SK-N-SH (cell line): ENCODE measurements at regions not wholly inside any gene's neighbourhood (a gene's known extent, or its start where the extent isn't known, plus 50 kb on each side); places are given as distances from the start of the nearest gene placed in this dataset.

ENCODE experiments used
- CTCF ChIA-PET: fragments of 300-600, 350-600 bp; formaldehyde crosslinking; extraction: SDS; loops from one replicate; lab custom pipeline; 2021; lab: Yijun Ruan, JAX
- POLR2A ChIA-PET: fragments of 350-600 bp; sonication (Branson Sonifier 250); formaldehyde crosslinking; extraction: SDS; loops from one replicate; lab custom pipeline; 2020; ENCODE audit warnings: antibody characterized with exemption, inconsistent platforms; lab: Yijun Ruan, JAX
- DNase-seq: peaks from one replicate; pipeline ENCODE4 v3.0.0; 2012
- H2AFZ ChIP-seq: fragments of 200-600 bp; sonication (generic); 2 replicates; pipeline ENCODE4 v1.8.1; 2016; ENCODE audit warnings: antibody characterized with exemption, mild to moderate bottlenecking, low read depth
- H3F3A ChIP-seq: fragments of 200-600 bp; sonication (generic); replicated peaks from 2 replicates; pipeline ENCODE3; 2016; ENCODE audit warnings: antibody characterized with exemption, mild to moderate bottlenecking; ENCODE audit not compliant: insufficient read depth
- H3K27ac ChIP-seq, 2 experiments: fragments of 200-500 bp in 1 of 2; fragments of 200-600 bp in 1 of 2; sonication (Bioruptor generic) in 1 of 2; sonication (generic), shearing (Covaris generic) in 1 of 2; 2 replicates each; pipeline versions ENCODE4 v1.5.1 to v1.6.1; 2014 to 2016; ENCODE audit warnings: low read depth in 2 of 2, inconsistent platforms in 1 of 2, low read length in 1 of 2, mild to moderate bottlenecking in 1 of 2, mixed read lengths in 1 of 2
- H3K27me3 ChIP-seq: fragments of 200-600 bp; sonication (generic), shearing (Covaris generic); 2 replicates; pipeline ENCODE4 v1.6.1; 2016; ENCODE audit warnings: mixed run types; ENCODE audit not compliant: insufficient read depth
- H3K36me3 ChIP-seq, 2 experiments: fragments of 200-500 bp in 1 of 2; fragments of 200-600 bp in 1 of 2; sonication (Bioruptor generic) in 1 of 2; sonication (generic) in 1 of 2; replicated peaks in 1 of 2; 2 replicates each; pipeline versions ENCODE3 to v1.5.1; 2014 to 2016; ENCODE audit warnings: low read length in 1 of 2, mild to moderate bottlenecking in 1 of 2; ENCODE audit not compliant: insufficient read depth in 2 of 2, control insufficient read depth in 1 of 2
- H3K4me1 ChIP-seq, 2 experiments: fragments of 200-500 bp in 1 of 2; fragments of 200-600 bp in 1 of 2; sonication (Bioruptor generic) in 1 of 2; sonication (generic), shearing (Covaris generic) in 1 of 2; 2 replicates each; pipeline versions ENCODE4 v1.5.1 to v1.6.1; 2014 to 2016; ENCODE audit warnings: low read depth in 1 of 2, low read length in 1 of 2, mixed run types in 1 of 2; ENCODE audit not compliant: insufficient read depth in 2 of 2, control insufficient read depth in 1 of 2
- H3K4me2 ChIP-seq: fragments of 200-600 bp; sonication (generic), shearing (Covaris generic); 2 replicates; pipeline ENCODE4 v1.6.1; 2017; ENCODE audit warnings: mixed run types
- H3K4me3 ChIP-seq, 2 experiments: fragments of 200-500 bp in 1 of 2; fragments of 200-600 bp in 1 of 2; sonication (Bioruptor generic) in 1 of 2; sonication (generic), shearing (Covaris generic) in 1 of 2; 2 replicates each; pipeline versions ENCODE4 v1.5.1 to v1.8.1; 2014 to 2016; ENCODE audit warnings: low read depth in 2 of 2, inconsistent platforms in 1 of 2, low read length in 1 of 2, mild to moderate bottlenecking in 1 of 2, mixed read lengths in 1 of 2, moderate library complexity in 1 of 2
- H3K79me2 ChIP-seq: fragments of 200-600 bp; sonication (generic); 2 replicates; pipeline ENCODE4 v1.8.1; 2017; ENCODE audit warnings: mild to moderate bottlenecking; ENCODE audit not compliant: insufficient read depth
- H3K9ac ChIP-seq: fragments of 200-600 bp; sonication (generic); 2 replicates; pipeline ENCODE4 v1.6.1; 2017; ENCODE audit warnings: mixed run types
- H3K9me2 ChIP-seq: fragments of 200-600 bp; sonication (generic); 2 replicates; pipeline ENCODE4 v1.6.1; 2017; ENCODE audit warnings: mixed run types
- H3K9me3 ChIP-seq: fragments of 200-600 bp; sonication (generic); 2 replicates; pipeline ENCODE4 v1.6.1; 2017; ENCODE audit warnings: mixed run types, mild to moderate bottlenecking, moderate library complexity
- H4K20me1 ChIP-seq: fragments of 200-600 bp; sonication (generic); 2 replicates; pipeline ENCODE4 v1.6.1; 2017; ENCODE audit warnings: mild to moderate bottlenecking, mixed run types; ENCODE audit not compliant: insufficient read depth
- CHD2 ChIP-seq: fragments of 150-350 bp; IDR thresholded peaks from 2 replicates; pipeline ENCODE4 v1.6.1; 2018; ENCODE audit warnings: low read length; ENCODE audit not compliant: partially characterized antibody
- CTCF ChIP-seq: fragments of 200-600 bp; sonication (generic); IDR thresholded peaks from 2 replicates; pipeline ENCODE4 v1.6.1; 2017; ENCODE audit warnings: antibody characterized with exemption, mild to moderate bottlenecking, moderate library complexity
- ELF1 ChIP-seq: IDR thresholded peaks from 2 replicates; pipeline ENCODE4 v1.4.0; 2012
- GATA2 ChIP-seq: sonication (generic); formaldehyde crosslinking; IDR thresholded peaks from 2 replicates; pipeline ENCODE4 v1.5.0; 2020; ENCODE audit warnings: mild to moderate bottlenecking, missing genetic modification reagents
- IRF3 ChIP-seq: fragments of 150-350 bp; IDR thresholded peaks from 2 replicates; pipeline ENCODE4 v1.6.1; 2016; ENCODE audit warnings: mild to moderate bottlenecking, low read depth, low read length
- MAX ChIP-seq: IDR thresholded peaks from 2 replicates; pipeline ENCODE4 v1.4.0; 2012; ENCODE audit warnings: low read depth
- MXI1 ChIP-seq: IDR thresholded peaks from 2 replicates; pipeline ENCODE4 v1.6.1; 2012; ENCODE audit warnings: mild to moderate bottlenecking, low read depth, low read length, improper control_type of control experiment
- POLR2AphosphoS5 ChIP-seq: IDR thresholded peaks from 2 replicates; pipeline ENCODE4 v1.6.1; 2012; ENCODE audit warnings: low read depth, low read length
- RAD21 ChIP-seq: IDR thresholded peaks from 2 replicates; pipeline ENCODE4 v1.6.1; 2012; ENCODE audit warnings: mild to moderate bottlenecking, low read length
- RCOR1 ChIP-seq: fragments of 150-350 bp; IDR thresholded peaks from 2 replicates; pipeline ENCODE4 v1.6.1; 2017; ENCODE audit warnings: antibody characterized with exemption, low read length
- TAF1 ChIP-seq: IDR thresholded peaks from 2 replicates; pipeline ENCODE4 v1.6.1; 2012; ENCODE audit warnings: low read depth, mild to moderate bottlenecking, low read length, moderate library complexity, borderline replicate concordance
- TCF12 ChIP-seq: IDR thresholded peaks from 2 replicates; pipeline ENCODE4 v1.4.0; 2012
- TEAD4 ChIP-seq: IDR thresholded peaks from 2 replicates; pipeline ENCODE4 v1.4.0; 2012; ENCODE audit warnings: mild to moderate bottlenecking, borderline replicate concordance; ENCODE audit not compliant: insufficient read depth
- USF1 ChIP-seq: IDR thresholded peaks from 2 replicates; pipeline ENCODE4 v1.4.0; 2012; ENCODE audit warnings: low read depth, borderline replicate concordance
- WGBS: methylation state at CpG from one replicate; pipeline ENCODE4 v1.1.6; 2017; ENCODE audit warnings: low lambda C conversion rate; 5-methylcytosine and 5-hydroxymethylcytosine counted together

- TF ChIP-seq RCOR1, result no peak
- TF ChIP-seq MXI1, result no peak
- no peak for TF ChIP-seq POLR2AphosphoS5
- TF ChIP-seq RAD21, result no peak
- no peak for TF ChIP-seq USF1
Observed at GRCh38 chr12:125509195-125509594, 444.0 kb downstream of the AACS start (continued).

GRCh38 chr12:125512541-125513298, 447.5 kb downstream of the AACS start:
- H3K4me3 ChIP-seq, result no peak overlapping the region
- no peaks in the 10 kb centered on the region for H3F3A ChIP-seq
- H3K4me2 ChIP-seq, result no peak overlapping the region
- 6% methylated on average over 12 of the region's 12 CpGs for WGBS
- H3K27me3 ChIP-seq, result no peaks in the 10 kb centered on the region
- H3K9me2 ChIP-seq, result no peaks in the 10 kb centered on the region
- no peak overlapping the region for H3K27ac ChIP-seq
- no peaks in the 10 kb centered on the region for H3K79me2 ChIP-seq
- POLR2A ChIA-PET, result no interaction called here
- CTCF ChIA-PET, result no interaction called here
- H3K36me3 ChIP-seq, result no peaks in the 10 kb centered on the region
- H2AFZ ChIP-seq, result no peak overlapping the region
- no peak for DNase-seq
- H3K4me1 ChIP-seq, result no peaks in the 10 kb centered on the region
- TF ChIP-seq CHD2, result no peak
- no peak for TF ChIP-seq RAD21
- no peak for TF ChIP-seq ELF1
- TF ChIP-seq IRF3, result no peak
- TF ChIP-seq TEAD4, result no peak
- no peak for TF ChIP-seq TCF12
- no peaks in the 10 kb centered on the region for H4K20me1 ChIP-seq
- H3K9ac ChIP-seq, result no peak overlapping the region
- H3K9me3 ChIP-seq, result no peaks in the 10 kb centered on the region

- H4K20me1 ChIP-seq, result no peaks in the 10 kb centered on the region
- H3K79me2 ChIP-seq, result no peaks in the 10 kb centered on the region
- no peaks in the 10 kb centered on the region for H3K4me1 ChIP-seq
- no peaks in the 10 kb centered on the region for H3K9me3 ChIP-seq
- POLR2A ChIA-PET, result no interaction called here
- no peak overlapping the region for H3K9ac ChIP-seq
- no peak overlapping the region for H3K4me3 ChIP-seq
- 37% methylated on average over 8 of the region's 8 CpGs for WGBS
- H3K27ac ChIP-seq, result no peak overlapping the region
- H3K4me2 ChIP-seq, result no peak overlapping the region
- H2AFZ ChIP-seq, result no peak overlapping the region
- CTCF ChIA-PET, result no interaction called here
- H3K27me3 ChIP-seq, result no peaks in the 10 kb centered on the region
- no peaks in the 10 kb centered on the region for H3K36me3 ChIP-seq
- H3F3A ChIP-seq, result no peaks in the 10 kb centered on the region
- no peaks in the 10 kb centered on the region for H3K9me2 ChIP-seq
- TF ChIP-seq CTCF, result no peak
- no peak for TF ChIP-seq TAF1
- TF ChIP-seq IRF3, result no peak
- no peak for TF ChIP-seq GATA2 (CRISPR knock-in tag)
- no peak for TF ChIP-seq MAX
- no peak for DNase-seq
Observed at GRCh38 chr12:125515887-125516286, 450.7 kb downstream of the AACS start.
